Mucosa of descending colon (tissue), 3 donors: ENCODE measurements at regions not wholly inside any gene's neighbourhood (a gene's known extent, or its start where the extent isn't known, plus 50 kb on each side); places are given as distances from the start of the nearest gene placed in this dataset.

Experiments used
- ATAC-seq: fragments of 200-7000 bp; cut with Tn5 transposase; one replicate; pipeline ENCODE4 v1.9.1; 2020; ENCODE audit warnings: mild to moderate bottlenecking, moderate library complexity
- DNase-seq, 3 donors: peaks; one replicate each; pipeline ENCODE4 v3.0.0-alpha.2; 2020
- H3K36me3 ChIP-seq: fragments of 200-600 bp; one replicate; pipeline ENCODE4 v1.8.0; 2021; ENCODE audit warnings: low read depth, mild to moderate bottlenecking
- H3K4me1 ChIP-seq: fragments of 200-600 bp; one replicate; pipeline ENCODE4 v1.8.0; 2021; ENCODE audit warnings: low read depth, mild to moderate bottlenecking
- H3K4me3 ChIP-seq: fragments of 200-600 bp; one replicate; pipeline ENCODE4 v1.8.0; 2021; ENCODE audit warnings: mild to moderate bottlenecking
- H3K9me3 ChIP-seq: fragments of 200-600 bp; one replicate; pipeline ENCODE4 v1.8.0; 2021; ENCODE audit warnings: mild to moderate bottlenecking
- intact Hi-C, 2 donors: fragments of 100-400 bp; cut with DNase I in 1 of 2; cut with micrococcal nuclease in 1 of 2; formaldehyde crosslinking; loops; one replicate each; pipeline versions ENCODE4 v1.11.0 to v1.11.1; 2022; cut with DNase I, micrococcal nuclease
- TF ChIP-seq, protein P1 (sequence below): fragments of 200-600 bp; IDR thresholded peaks from one replicate; pipeline ENCODE4 v1.8.0; 2022; ENCODE audit warnings: antibody characterized with exemption, mild to moderate bottlenecking
- donor health status: DM: no; HTN: no; CAD: no; lungs with moderate emphysema.
- donor health status: DM: no; HTN: no; CAD: no.
- donor health status: DM: no; HTN: yes; CAD: no.

DNA sequence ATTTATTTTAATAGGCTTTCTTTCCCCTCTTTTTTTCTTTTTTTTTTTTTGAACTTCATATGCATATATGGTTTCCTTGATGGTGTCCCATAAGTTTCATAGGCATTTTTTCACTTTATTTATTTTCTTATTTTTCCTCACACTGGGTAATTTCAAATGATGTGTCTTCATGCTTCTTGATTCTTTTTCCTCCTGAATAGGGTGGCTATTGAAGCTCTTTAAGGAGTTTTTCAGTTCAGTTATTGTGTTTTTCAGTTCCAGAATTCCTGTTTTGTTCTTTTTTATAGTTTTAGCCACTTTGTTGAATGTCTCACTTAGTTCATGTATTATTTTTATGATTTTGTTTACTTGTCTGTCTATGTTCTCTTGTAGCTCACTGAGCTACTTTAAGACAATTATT, 273.2 kb downstream of the NFKBIZ start:
- no peaks in the 10 kb centered on the region for H3K4me1 ChIP-seq
- TF ChIP-seq, protein P1, sequence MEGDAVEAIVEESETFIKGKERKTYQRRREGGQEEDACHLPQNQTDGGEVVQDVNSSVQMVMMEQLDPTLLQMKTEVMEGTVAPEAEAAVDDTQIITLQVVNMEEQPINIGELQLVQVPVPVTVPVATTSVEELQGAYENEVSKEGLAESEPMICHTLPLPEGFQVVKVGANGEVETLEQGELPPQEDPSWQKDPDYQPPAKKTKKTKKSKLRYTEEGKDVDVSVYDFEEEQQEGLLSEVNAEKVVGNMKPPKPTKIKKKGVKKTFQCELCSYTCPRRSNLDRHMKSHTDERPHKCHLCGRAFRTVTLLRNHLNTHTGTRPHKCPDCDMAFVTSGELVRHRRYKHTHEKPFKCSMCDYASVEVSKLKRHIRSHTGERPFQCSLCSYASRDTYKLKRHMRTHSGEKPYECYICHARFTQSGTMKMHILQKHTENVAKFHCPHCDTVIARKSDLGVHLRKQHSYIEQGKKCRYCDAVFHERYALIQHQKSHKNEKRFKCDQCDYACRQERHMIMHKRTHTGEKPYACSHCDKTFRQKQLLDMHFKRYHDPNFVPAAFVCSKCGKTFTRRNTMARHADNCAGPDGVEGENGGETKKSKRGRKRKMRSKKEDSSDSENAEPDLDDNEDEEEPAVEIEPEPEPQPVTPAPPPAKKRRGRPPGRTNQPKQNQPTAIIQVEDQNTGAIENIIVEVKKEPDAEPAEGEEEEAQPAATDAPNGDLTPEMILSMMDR: no peak
- intact Hi-C loops: no loop called here
- no peaks in the 10 kb centered on the region for H3K36me3 ChIP-seq
- no peak overlapping the region for H3K4me3 ChIP-seq
- peaks cover 6% of the 10 kb centered on the region for H3K9me3 ChIP-seq
- DNase-seq (no peak), ATAC-seq (no peak)

DNA sequence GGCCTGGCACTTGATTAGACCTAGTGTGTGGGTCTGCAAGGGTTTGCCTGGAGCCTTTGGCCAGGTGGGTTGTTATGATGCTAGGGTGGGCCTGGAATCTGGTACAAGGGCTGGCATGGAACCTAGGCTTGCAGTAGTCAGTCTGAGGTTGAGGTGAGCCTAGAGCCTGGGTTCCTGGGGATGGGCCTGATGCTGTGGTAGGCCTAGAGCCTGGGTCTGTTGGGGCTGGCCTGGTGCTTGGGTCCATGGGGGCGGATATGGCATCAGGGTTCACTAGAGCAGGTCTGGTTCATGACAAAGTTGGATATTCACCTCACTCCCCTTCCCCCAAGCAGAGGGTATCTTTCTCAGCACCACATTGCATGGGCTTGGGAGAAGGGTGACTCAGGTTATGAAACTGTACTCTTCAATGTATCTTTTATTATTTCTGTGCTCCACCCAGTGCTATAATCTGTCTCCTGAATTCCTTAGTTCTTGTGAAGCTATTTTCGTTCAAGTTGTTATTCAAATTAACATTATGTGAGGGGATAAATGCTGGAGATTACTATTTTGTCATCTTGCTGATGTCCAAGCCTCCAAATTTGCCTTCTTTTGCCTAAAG, 274.4 kb downstream of the NFKBIZ start:
- no peak overlapping the region for H3K4me3 ChIP-seq
- peaks cover 6% of the 10 kb centered on the region for H3K9me3 ChIP-seq
- intact Hi-C loops: no loop called here
- H3K4me1 ChIP-seq: no peaks in the 10 kb centered on the region
- ATAC-seq: peak; percentile 82
- TF ChIP-seq, protein P1: no peak
- DNase-seq: no peak
- no peaks in the 10 kb centered on the region for H3K36me3 ChIP-seq

- H3K36me3 ChIP-seq: no peaks in the 10 kb centered on the region
- H3K4me1 ChIP-seq: no peaks in the 10 kb centered on the region
- peaks cover 6% of the 10 kb centered on the region for H3K9me3 ChIP-seq
- ATAC-seq (peak; percentile 49), DNase-seq (no peak)
- no peak overlapping the region for H3K4me3 ChIP-seq
- intact Hi-C loops: no loop called here
- TF ChIP-seq, protein P1: no peak
These were observed 275.0 kb downstream of the NFKBIZ start for GRCh38 chr3:102124282-102124681.

DNA sequence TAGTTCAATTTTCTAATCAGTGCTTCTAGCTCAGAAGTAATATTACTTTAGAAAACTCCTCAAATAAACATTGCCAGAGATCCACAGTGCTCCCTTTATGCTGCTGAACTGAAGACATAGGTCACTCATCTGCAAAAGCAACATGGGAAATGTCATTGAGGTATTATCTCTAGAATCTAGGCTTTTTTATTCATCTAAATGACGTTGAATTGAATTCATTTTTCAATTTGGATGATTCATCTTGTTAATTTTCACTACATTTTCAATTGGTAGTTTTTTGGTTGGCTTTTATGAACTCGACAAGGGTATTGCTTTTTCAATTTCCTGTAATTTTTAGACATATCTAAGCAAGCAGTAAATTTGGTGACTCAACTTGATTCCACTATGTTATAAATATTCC, 275.4 kb downstream of the NFKBIZ start:
- Histone ChIP-seq H3K4me3 (no peak overlapping the region), H3K36me3 (no peaks in the 10 kb centered on the region), H3K9me3 (peaks cover 6% of the 10 kb centered on the region), H3K4me1 (no peaks in the 10 kb centered on the region)
- ATAC-seq: no peak
- TF ChIP-seq, protein P1: no peak
- DNase-seq: no peak
- intact Hi-C loops: no loop called here

DNA sequence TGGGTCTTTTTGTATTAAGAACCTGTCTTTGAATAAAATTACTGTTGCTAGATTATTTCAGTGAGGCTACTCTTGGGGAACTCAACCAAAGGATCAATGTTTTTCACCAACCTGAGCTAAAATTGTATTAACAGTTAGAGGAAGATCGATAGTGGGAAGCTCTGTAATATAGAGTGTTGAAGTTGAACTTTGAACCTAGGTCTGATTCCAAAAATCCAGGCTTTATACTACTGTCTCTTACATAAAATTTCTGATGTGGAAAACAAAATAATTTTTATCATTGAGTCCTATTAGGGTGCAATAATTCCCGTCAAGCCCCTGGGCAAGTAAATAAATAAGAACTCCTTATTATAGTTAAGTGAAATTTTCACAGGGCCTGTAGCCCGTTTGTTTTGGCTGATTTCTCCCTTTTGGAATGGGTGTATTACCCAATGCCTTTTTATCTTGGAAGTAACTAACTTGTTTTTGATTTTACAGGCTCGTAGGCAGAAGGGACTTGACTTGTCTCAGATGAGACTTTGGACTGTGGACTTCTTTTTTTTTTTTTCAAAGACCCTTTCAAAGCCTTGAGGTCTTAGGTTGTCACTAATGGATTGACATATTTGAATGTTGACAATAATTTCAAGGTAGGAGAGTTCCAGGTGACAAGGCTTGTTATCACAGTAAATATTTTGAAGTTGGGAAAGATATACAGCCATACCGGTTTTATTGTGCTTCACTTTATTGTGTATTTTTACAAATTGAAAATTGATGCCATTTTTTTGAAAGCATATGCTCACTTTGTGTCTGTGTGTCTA, 276.1 kb downstream of the NFKBIZ start:
- peaks cover 6% of the 10 kb centered on the region for H3K9me3 ChIP-seq
- no peaks in the 10 kb centered on the region for H3K4me1 ChIP-seq
- DNase-seq (no peak), ATAC-seq (no peak)
- H3K4me3 ChIP-seq: no peak overlapping the region
- no peaks in the 10 kb centered on the region for H3K36me3 ChIP-seq
- intact Hi-C loops: no loop called here
- TF ChIP-seq, protein P1: no peak
